GM19239 (cell line): ENCODE measurements at regions not wholly inside any gene's neighbourhood (a gene's known extent, or its start where the extent isn't known, plus 50 kb on each side); places are given as distances from the start of the nearest gene placed in this dataset.
"Not testable (repeated sequence)": the region's sequence is repeated elsewhere in the genome, so short reads cannot be mapped to it uniquely, and the experiment has no call there.

Experiments used
- DNase-seq: peaks from one replicate; pipeline ENCODE4 v3.0.0; 2011; ENCODE audit warnings: low spot score; ENCODE audit not compliant: insufficient read length
- FAIRE-seq: peaks from 2 replicates; lab custom pipeline; 2011; peaks lifted over from hg19 to GRCh38; lab: Jason Lieb, UNC

- DNase-seq (no peak), FAIRE-seq (no peak)
Measured at GRCh38 chr4:66034262-66034661, 364.0 kb upstream of the EPHA5 start.

DNA sequence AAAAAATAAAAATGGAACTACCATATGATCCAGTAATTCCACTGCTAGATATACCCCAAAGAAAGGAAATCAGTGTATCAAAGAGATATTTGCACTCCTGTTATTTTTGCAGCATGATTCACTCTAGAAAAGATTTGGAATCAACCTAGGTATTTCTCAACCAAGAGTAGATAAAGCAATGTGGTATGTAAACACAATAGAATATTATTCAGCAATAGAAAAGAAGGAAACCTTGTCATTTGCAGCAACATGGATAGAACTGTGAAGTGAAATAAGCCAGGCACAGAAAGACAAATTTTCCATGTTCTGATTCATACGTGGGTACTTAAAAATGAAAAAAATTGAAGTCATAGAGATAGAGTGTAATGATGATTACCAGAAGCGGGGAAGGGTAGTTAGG is 362.3 kb upstream of the EPHA5 start:
- DNase-seq, result no peak

GRCh38 chr4:66028668-66029067 is 358.4 kb upstream of the EPHA5 start:
- FAIRE-seq (no peak), DNase-seq (no peak)

More for the DNA sequence above, 362.3 kb upstream of the EPHA5 start:
- FAIRE-seq, result no peak

GRCh38 chr4:66023061-66023460 is 352.8 kb upstream of the EPHA5 start:
- FAIRE-seq, result no peak
- DNase-seq, result no peak

GRCh38 chr4:66017671-66018070 is 347.4 kb upstream of the EPHA5 start:
- DNase-seq (no peak), FAIRE-seq (no peak)

DNA sequence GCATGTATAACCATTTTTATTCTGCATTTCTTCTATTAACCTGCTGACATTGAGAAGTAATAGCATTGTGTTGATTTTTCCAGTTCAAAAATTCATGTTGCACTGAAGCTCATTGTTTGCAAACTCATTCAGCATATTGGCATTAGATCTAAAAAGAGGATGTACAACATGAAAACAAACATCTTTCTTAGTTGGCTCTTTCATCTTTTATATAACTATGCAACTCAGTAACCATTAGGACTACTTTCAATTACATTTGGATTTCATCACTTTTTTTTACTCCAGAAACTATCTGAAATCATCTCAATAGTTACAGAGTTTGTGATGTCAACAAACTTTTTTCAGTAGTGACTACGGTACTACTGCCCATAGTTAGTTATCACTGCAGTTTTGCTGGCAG is 346.0 kb upstream of the EPHA5 start:
- DNase-seq (no peak), FAIRE-seq (no peak)

DNA sequence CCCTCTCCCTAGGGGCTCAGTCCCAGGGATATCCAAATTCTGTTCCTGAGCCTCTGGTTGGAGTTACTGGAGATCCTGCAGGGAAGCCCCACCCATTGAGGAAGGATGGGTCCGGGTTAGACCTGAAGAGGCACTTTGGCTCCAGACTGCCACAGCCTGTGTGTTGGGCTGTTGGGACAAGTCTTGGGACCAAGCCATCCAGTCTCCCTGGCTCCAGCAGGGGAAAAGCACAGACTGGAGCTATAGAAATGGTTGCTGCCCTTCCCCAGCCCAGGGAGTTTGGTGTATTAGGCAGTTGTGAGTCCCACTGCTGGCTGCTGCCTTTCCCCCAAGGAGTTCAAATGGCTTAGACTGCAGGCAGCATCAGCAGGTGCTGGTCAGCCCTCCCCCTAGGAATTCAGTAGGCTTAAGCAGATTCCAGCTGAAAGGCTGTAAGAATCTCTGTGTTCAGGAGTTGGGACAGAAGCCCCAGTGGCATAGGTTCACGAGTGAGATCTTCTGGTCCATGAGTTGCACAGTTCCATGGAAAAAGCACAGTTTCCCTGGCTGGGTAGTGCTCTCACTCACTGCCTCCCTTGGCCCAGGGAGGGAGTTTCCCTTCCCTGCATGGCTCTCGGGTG is 344.0 kb upstream of the EPHA5 start:
- DNase-seq, result no peak
- no peak for FAIRE-seq

- DNase-seq, result no peak
- FAIRE-seq, result no peak
Measured at GRCh38 chr4:66000510-66001117, 330.3 kb upstream of the EPHA5 start.

- FAIRE-seq, result no peak
Measured at GRCh38 chr4:65999518-65999871, 329.2 kb upstream of the EPHA5 start.

DNA sequence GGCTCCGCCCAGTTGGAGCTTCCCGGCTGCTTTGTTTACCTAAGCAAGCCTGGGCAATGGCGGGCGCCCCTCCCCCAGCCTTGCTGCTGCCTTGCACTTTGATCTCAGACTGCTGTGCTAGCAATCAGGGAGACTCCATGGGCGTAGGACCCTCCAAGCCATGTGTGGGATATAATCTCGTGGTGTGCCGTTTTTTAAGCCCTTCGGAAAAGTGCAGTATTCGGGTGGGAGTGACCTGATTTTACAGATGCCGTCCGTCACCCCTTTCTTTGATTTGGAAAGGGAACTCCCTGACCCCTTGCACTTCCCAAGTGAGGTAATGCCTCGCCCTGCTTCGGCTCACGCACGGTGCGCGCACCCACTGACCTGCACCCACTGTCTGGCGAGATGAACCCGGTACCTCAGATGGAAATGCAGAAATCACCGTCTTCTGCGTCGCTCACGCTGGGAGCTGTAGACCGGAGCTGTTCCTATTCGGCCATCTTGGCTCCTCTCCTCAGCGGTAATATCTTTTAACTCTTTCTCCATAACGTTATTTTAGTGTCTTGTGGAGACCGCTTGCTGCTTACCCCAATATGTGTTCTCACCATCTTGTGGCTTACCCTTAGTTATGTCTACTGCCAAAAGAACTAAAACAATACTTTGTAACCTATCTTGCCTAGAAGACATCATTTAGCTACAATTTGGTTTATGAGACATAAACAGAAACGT is 328.7 kb upstream of the EPHA5 start:
- not testable (repeated sequence) for FAIRE-seq, DNase-seq

More at GRCh38 chr4:65999518-65999871, 329.2 kb upstream of the EPHA5 start:
- no peak for DNase-seq

DNA sequence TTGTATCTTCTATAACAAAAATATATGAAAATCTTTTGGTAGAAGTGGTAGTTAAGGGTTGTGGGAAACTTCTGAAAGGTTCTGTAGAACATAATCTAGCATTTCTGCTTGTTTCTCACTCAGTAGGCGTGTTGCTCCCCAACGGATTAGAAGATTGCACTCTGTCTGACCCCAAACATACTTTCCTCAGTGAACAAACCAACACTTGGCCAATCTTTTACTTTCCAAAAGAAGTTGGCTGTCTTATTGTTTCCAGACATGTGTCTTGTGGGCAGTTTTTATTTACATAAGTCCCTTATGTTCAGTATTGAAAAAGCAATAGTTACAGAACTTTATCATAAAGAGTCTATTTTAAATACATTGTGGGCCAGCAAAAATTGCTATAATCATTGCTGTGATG is 312.8 kb upstream of the EPHA5 start:
- DNase-seq (no peak), FAIRE-seq (no peak)

DNA sequence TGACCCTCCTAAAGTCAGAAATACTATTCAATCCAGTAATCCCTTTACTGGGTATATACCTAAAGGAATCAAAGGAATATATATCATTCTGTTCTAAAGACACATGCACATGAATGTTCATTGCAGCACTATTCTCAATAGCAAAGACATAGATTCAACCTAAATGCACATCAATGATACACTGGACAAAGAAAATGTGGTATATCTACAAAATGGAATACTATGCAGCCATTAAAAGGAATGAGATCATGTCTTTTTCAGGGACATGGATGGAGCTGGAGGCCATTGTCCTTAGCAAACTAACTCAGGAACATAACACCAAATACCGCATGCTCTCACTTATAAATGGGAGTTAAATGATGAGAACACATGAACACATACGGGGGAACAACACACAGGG is 306.0 kb upstream of the EPHA5 start:
- no peak for DNase-seq
- FAIRE-seq, result no peak

DNA sequence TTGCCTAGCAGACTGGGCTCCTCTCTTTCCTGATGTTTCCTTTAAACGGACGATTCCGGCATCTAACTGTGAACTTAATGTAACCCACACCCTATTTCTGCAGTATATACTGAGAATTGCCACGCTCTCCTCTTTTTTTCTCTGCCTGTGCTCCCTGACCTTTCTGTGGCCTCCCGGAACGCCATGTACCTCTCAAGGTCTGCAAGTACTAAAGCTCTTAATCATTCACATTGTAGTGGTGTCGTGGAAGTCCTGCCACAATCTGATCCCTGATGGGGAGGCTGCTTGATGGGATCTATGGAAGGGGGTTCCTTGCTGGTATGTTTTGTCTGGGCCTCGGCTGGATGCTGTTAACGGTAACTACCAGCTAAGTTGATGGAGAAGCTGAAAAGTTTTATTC is 302.9 kb upstream of the EPHA5 start:
- no peak for DNase-seq
- no peak for FAIRE-seq

GRCh38 chr4:65971686-65972085 is 301.4 kb upstream of the EPHA5 start:
- FAIRE-seq (no peak), DNase-seq (no peak)

DNA sequence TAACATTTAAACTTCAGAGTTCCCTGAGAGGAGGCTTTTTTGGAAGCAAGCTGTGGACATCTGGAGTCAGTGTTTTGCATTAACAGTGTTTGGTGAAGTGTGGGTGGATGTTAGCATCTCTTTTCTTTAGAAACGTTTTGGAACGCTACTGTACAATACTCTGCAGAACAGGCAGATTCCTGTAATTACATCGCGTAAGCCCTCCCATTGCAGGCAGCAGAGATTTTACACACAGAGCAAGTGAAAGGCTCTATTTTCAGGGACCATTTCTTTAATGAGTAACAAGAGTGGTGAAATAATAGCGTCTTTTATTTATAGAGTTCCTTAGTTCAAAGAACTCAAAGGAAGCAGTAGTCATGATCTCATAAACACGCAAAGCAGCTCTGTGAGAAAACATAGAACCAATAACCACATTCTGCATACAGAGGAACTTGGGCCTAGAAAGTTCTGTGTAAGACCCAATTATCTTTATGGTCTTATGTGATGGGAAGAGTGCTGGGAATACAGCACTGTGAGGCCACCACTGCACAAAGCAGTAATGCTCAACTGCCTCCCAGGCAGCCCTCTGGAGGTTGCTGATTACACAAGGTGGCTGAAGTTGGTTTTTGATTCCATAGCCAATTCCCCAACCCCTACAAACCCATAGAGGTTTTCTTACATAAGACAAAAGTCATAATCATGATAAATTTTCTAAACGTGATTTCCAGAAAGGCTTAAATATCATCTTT is 298.7 kb upstream of the EPHA5 start:
- no peak for DNase-seq
- FAIRE-seq, result no peak

- FAIRE-seq, result no peak
- DNase-seq, result no peak
Measured at GRCh38 chr4:65960751-65961150, 290.5 kb upstream of the EPHA5 start.

- FAIRE-seq, result no peak
- no peak for DNase-seq
Measured at GRCh38 chr4:65954416-65954815, 284.1 kb upstream of the EPHA5 start.

GRCh38 chr4:65951177-65951576 is 280.9 kb upstream of the EPHA5 start:
- FAIRE-seq (no peak), DNase-seq (no peak)

DNA sequence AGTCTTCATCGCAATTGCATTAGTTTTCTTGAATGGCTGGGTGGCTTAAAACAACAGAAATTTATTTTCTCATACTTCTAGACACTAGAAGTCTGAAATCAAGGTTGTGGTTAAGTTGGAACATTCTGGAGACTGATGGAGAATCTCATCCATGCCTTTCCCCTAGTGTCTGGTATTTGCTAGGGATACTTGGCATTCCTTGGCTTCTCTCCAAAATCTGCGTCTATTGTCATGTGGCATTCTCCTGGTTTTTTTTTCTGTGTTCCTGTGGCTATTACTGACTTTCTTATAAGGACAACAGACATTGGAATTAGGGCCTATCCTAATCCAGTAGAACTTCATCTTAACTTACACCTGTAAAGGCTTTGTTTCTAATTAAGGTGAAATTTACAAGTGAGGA is 272.8 kb upstream of the EPHA5 start:
- no peak for FAIRE-seq
- no peak for DNase-seq

DNA sequence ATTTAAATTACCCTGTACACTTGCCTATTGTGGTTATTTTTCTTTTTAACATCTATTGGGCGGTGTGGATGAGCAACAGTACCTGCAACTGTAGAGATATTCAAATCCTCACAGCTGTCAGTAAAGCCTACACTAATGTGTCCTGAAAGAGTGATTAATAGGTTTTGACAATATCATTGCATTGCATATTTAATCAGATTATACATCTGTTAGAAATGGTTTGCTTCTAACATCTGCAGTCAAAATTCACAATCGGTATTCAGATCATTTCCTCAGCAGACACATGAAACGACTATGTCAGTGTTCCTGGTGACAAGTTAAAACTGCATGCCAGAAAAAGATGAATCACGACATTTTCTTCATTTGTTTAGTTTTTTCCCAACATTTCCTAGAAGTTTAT is 254.6 kb upstream of the EPHA5 start:
- DNase-seq (no peak), FAIRE-seq (no peak)

DNA sequence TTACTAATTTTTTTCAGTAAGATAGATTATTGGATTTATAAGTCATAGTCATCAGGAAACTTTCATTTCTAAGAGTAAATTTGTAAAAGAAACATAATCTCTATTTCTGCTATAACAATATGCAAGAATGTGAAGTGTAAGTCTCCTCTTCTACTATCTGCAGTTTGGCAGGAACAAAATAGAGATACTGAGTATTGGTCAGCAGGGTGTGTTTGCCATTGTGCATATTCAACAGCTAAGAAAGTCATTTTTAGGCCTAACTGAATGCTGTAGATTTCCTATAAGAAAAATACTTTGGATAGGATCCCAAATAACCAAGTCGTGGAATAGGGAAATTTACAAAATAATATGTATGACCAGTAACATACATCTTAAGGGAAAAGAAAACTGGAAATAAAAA is 253.3 kb upstream of the EPHA5 start:
- no peak for DNase-seq
- FAIRE-seq, result no peak
